Right lobe of liver (tissue), 4 donors: ENCODE measurements at regions not wholly inside any gene's neighbourhood (a gene's known extent, or its start where the extent isn't known, plus 50 kb on each side); places are given as distances from the start of the nearest gene placed in this dataset.

Experiments used
- CTCF ChIP-seq, 4 donors: fragments of 200-600 bp in 3 of 4; fragments of 450-650 bp in 1 of 4; IDR thresholded peaks; one replicate each; pipeline versions ENCODE4 v1.5.1 to v1.8.0; 2016 to 2022; ENCODE audit warnings: antibody characterized with exemption in 4 of 4, mild to moderate bottlenecking in 2 of 4
- POLR2A ChIP-seq: fragments of 450-650 bp; IDR thresholded peaks from one replicate; pipeline ENCODE4 v1.6.1; 2017; ENCODE audit warnings: antibody characterized with exemption, mild to moderate bottlenecking
- donor health status: DM: no; HTN: no; CAD: no.
- donor health status: DM: no; HTN: no; CAD: no.
- donor health status: DM: no; HTN: yes; CAD: no.

- TF ChIP-seq CTCF (IDR thresholded peaks at IDR 0.05) = no peak
- no peak for TF ChIP-seq POLR2A
Observed at GRCh38 chr3:88986834-88987233, 120.6 kb upstream of the EPHA3 start.
